GM23248 (cell line): ENCODE measurements at regions not wholly inside any gene's neighbourhood (a gene's known extent, or its start where the extent isn't known, plus 50 kb on each side); places are given as distances from the start of the nearest gene placed in this dataset.

Experiments
- EZH2 ChIP-seq: fragments of 200-600 bp; sonication (generic); IDR thresholded peaks from 2 replicates; pipeline ENCODE4 v1.6.1; 2018; ENCODE audit warnings: antibody characterized with exemption, mild to moderate bottlenecking; ENCODE audit not compliant: insufficient read depth, poor library complexity, severe bottlenecking
- EZH2phosphoT487 ChIP-seq: fragments of 200-600 bp; sonication (generic); IDR thresholded peaks from 2 replicates; pipeline ENCODE4 v1.6.1; 2018; ENCODE audit warnings: antibody characterized with exemption, moderate library complexity, mild to moderate bottlenecking, low read depth; ENCODE audit not compliant: insufficient read depth

- TF ChIP-seq EZH2: no peak
- no peak for TF ChIP-seq EZH2phosphoT487
Measured at GRCh38 chr3:110493438-110494092, 578.1 kb upstream of the NECTIN3 start.
